ENCODE measurements at regions not wholly inside any gene's neighbourhood (a gene's known extent, or its start where the extent isn't known, plus 50 kb on each side); places are given as distances from the start of the nearest gene placed in this dataset.

GRCh38 chr11:80338231-80338630, 897.4 kb upstream of the TENM4 start:
- no peak for TF ChIP-seq CTCF (IDR thresholded peaks at IDR 0.05; ENCODE audit: low read length)
- TF ChIP-seq EZH2 (IDR thresholded peaks at IDR 0.05; ENCODE audit: borderline replicate concordance, low read length): no peak

Measured in OCI-LY1 (cell line).